Activated CD4-positive, alpha-beta memory T cell treated with anti-CD3 and anti-CD28 coated beads, Interleukin-2, amount 10 ng/mL, durations not matched to agents 7 days and 5 days (primary cell): ENCODE measurements at regions not wholly inside any gene's neighbourhood (a gene's known extent, or its start where the extent isn't known, plus 50 kb on each side); places are given as distances from the start of the nearest gene placed in this dataset.
A peak's percentile ranks its signal among the peaks of the same experiment; 100 is the strongest.

Source experiments
- CTCF ChIA-PET: fragments of 350-600 bp; sonication (Branson Sonifier 250); formaldehyde crosslinking; loops from one replicate; lab custom pipeline; 2021; ENCODE audit warnings: antibody characterized with exemption, inconsistent platforms; lab: Charles Lee
- POLR2A ChIA-PET: fragments of 350-600 bp; sonication (Branson Sonifier 250); formaldehyde crosslinking; loops from one replicate; lab custom pipeline; 2021; ENCODE audit warnings: antibody characterized with exemption; lab: Charles Lee
- DNase-seq: peaks from one replicate; pipeline ENCODE4 v3.0.0-alpha.2; 2020
- H3K27ac Mint-ChIP-seq: one replicate; pipeline ENCODE4 v1.8.0; 2021; ENCODE audit warnings: mild to moderate bottlenecking, mixed read lengths
- H3K27me3 Mint-ChIP-seq: one replicate; pipeline ENCODE4 v1.8.0; 2021; ENCODE audit warnings: mixed read lengths
- H3K36me3 Mint-ChIP-seq: one replicate; pipeline ENCODE4 v1.8.0; 2021; ENCODE audit warnings: low read depth, mixed read lengths
- H3K4me1 Mint-ChIP-seq: one replicate; pipeline ENCODE4 v1.8.0; 2021; ENCODE audit warnings: mixed read lengths
- H3K4me3 Mint-ChIP-seq: one replicate; pipeline ENCODE4 v1.8.0; 2021; ENCODE audit warnings: mild to moderate bottlenecking, mixed read lengths
- H3K9me3 Mint-ChIP-seq: one replicate; pipeline ENCODE4 v1.8.0; 2021; ENCODE audit warnings: mixed read lengths

- DNase-seq: no peak
- peaks cover 7% of the 10 kb centered on the region for H3K27me3 Mint-ChIP-seq
- no peak overlapping the region for H3K27ac Mint-ChIP-seq
- H3K9me3 Mint-ChIP-seq: peaks cover 4% of the 10 kb centered on the region
- POLR2A ChIA-PET: interaction anchor here (1.7 kb wide), 1 partner anchor 40 kb away, joined by 4 read pairs; no protein-coding TSS in a partner anchor
- no peaks in the 10 kb centered on the region for H3K36me3 Mint-ChIP-seq
- H3K4me3 Mint-ChIP-seq: no peak overlapping the region
- CTCF ChIA-PET: no interaction called here
- peaks cover 2% of the 10 kb centered on the region for H3K4me1 Mint-ChIP-seq
Measured at GRCh38 chr2:8352989-8353388, 328.9 kb upstream of the ID2 start.

GRCh38 chr2:8355102-8355859 lies 326.6 kb upstream of the ID2 start:
- Mint-ChIP-seq H3K4me1 (peaks cover 2% of the 10 kb centered on the region), H3K4me3 (no peak overlapping the region), H3K36me3 (no peaks in the 10 kb centered on the region), H3K27me3 (peaks cover 7% of the 10 kb centered on the region), H3K27ac (no peak overlapping the region), H3K9me3 (peaks cover 4% of the 10 kb centered on the region)
- CTCF ChIA-PET: no interaction called here
- POLR2A ChIA-PET: no interaction called here
- DNase-seq: no peak

GRCh38 chr2:8357738-8358518 lies 323.9 kb upstream of the ID2 start:
- POLR2A ChIA-PET: no interaction called here
- H3K27me3 Mint-ChIP-seq: peaks cover 3% of the 10 kb centered on the region
- CTCF ChIA-PET: no interaction called here
- no peak overlapping the region for H3K27ac Mint-ChIP-seq
- peak; percentile 10 for DNase-seq
- no peaks in the 10 kb centered on the region for H3K4me1 Mint-ChIP-seq
- no peak overlapping the region for H3K4me3 Mint-ChIP-seq
- H3K36me3 Mint-ChIP-seq: no peaks in the 10 kb centered on the region
- peaks cover 4% of the 10 kb centered on the region for H3K9me3 Mint-ChIP-seq

- Mint-ChIP-seq H3K27ac (no peak overlapping the region), H3K4me1 (peaks cover 11% of the 10 kb centered on the region), H3K9me3 (no peaks in the 10 kb centered on the region), H3K36me3 (no peaks in the 10 kb centered on the region), H3K27me3 (no peaks in the 10 kb centered on the region), H3K4me3 (no peak overlapping the region)
- ChIA-PET CTCF (no interaction called here), POLR2A (no interaction called here)
- DNase-seq: no peak
Measured at GRCh38 chr2:8361930-8362329, 319.9 kb upstream of the ID2 start.

DNA sequence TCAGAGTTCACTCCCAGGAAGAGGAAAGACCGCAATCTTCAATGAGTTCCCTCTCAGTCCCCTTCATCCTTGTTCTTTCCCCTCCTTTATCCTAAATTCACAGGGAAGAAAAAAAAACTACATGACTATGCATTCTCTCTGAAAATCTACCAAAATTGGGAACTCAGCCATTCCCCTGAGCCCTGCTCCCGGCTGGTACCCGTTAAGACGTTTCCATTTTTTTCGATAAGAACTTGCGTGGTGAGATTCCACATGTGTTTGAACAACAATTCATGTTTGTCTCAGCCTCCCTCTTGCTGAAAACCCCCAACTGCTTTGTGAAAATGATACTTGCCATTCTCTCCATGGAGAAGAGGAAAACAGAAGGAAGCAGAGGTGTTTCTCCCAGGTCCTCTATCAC lies 318.7 kb upstream of the ID2 start:
- H3K27ac Mint-ChIP-seq: no peak overlapping the region
- ChIA-PET POLR2A (no interaction called here), CTCF (no interaction called here)
- no peaks in the 10 kb centered on the region for H3K9me3 Mint-ChIP-seq
- H3K27me3 Mint-ChIP-seq: no peaks in the 10 kb centered on the region
- H3K36me3 Mint-ChIP-seq: no peaks in the 10 kb centered on the region
- H3K4me3 Mint-ChIP-seq: no peak overlapping the region
- peaks cover 11% of the 10 kb centered on the region for H3K4me1 Mint-ChIP-seq
- no peak for DNase-seq

DNA sequence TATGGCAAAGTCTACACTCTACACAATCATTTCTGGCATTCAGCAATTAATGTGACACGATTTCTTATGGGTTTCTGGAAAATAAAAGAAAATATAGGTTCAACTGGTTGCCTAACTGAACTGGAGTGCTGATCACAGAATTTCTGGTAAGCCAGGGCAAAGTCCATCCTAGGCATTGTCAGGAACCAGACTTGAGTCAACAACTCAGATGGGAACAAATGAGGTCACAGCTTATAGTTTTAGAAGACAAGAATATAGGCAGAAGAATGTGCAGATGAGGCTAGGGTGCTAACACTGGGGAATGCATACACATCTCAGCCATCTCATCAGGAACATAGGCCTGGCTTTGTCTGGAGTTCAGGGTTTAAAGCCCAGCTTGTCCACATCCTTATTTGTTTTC lies 317.2 kb upstream of the ID2 start:
- no peak for DNase-seq
- Mint-ChIP-seq H3K36me3 (no peaks in the 10 kb centered on the region), H3K4me1 (peaks cover 11% of the 10 kb centered on the region), H3K4me3 (no peak overlapping the region), H3K9me3 (no peaks in the 10 kb centered on the region), H3K27ac (no peak overlapping the region), H3K27me3 (no peaks in the 10 kb centered on the region)
- CTCF ChIA-PET: no interaction called here
- POLR2A ChIA-PET: no interaction called here

DNA sequence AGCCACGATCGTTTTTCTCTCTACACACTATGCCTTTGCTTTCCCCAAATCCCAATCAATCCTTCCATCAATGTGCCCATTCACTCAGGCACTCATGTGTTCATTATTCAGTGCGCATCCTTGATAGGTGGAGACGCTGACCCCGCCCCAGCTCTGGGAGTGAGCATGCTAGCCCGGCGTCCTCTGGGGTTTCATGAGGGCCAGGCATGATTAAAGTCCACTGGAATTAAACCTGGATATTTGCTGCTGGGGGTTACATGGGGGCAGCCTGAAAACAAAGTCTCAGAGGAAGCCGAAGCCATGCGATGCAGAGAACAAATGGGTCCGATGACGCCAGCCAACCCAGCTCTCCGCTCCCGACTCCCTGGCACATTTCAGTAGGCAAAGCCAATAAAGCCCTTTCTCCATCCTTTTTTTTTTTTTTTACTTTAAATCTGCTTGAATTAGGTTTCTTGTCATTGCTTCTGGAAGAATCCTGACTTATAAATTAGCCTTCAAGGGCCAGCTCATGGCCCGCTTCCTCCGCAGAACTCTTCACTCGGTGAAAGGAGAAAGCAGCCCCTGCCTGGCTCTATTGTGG lies 316.4 kb upstream of the ID2 start:
- CTCF ChIA-PET: no interaction called here
- POLR2A ChIA-PET: no interaction called here
- no peaks in the 10 kb centered on the region for H3K27me3 Mint-ChIP-seq
- no peaks in the 10 kb centered on the region for H3K36me3 Mint-ChIP-seq
- H3K27ac Mint-ChIP-seq: no peak overlapping the region
- DNase-seq: no peak
- peaks cover 11% of the 10 kb centered on the region for H3K4me1 Mint-ChIP-seq
- H3K4me3 Mint-ChIP-seq: no peak overlapping the region
- no peaks in the 10 kb centered on the region for H3K9me3 Mint-ChIP-seq

DNA sequence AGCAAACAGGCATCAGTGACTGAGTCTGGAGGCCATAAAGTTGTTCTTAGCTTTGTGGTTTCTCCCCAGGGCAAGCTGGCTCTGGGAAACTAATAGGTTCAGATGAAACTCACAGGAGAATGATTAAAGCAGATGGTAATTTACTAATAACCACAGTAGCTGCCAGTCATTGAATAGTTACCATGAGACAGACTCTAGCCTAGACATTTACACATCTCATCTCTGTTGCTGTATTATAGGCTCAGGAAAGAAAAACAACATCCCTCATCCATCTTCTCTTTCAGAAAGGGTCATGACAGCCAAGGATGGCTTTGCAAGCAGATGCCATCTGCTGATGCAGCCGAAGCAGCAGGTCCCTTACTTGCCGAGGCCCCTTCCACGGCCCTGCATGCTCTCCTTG lies 314.0 kb upstream of the ID2 start:
- no peak for DNase-seq
- Mint-ChIP-seq H3K9me3 (no peaks in the 10 kb centered on the region), H3K4me1 (peaks cover 11% of the 10 kb centered on the region), H3K36me3 (no peaks in the 10 kb centered on the region), H3K27me3 (peaks cover 2% of the 10 kb centered on the region), H3K27ac (no peak overlapping the region), H3K4me3 (no peak overlapping the region)
- ChIA-PET POLR2A (no interaction called here), CTCF (no interaction called here)

- Mint-ChIP-seq H3K4me3 (no peak overlapping the region), H3K4me1 (peaks cover 8% of the 10 kb centered on the region), H3K36me3 (peaks cover 4% of the 10 kb centered on the region), H3K27ac (no peak overlapping the region), H3K27me3 (peaks cover 2% of the 10 kb centered on the region), H3K9me3 (peaks cover 4% of the 10 kb centered on the region)
- CTCF ChIA-PET: no interaction called here
- DNase-seq: no peak
- POLR2A ChIA-PET: no interaction called here
Measured at GRCh38 chr2:8368463-8368862, 313.4 kb upstream of the ID2 start.

DNA sequence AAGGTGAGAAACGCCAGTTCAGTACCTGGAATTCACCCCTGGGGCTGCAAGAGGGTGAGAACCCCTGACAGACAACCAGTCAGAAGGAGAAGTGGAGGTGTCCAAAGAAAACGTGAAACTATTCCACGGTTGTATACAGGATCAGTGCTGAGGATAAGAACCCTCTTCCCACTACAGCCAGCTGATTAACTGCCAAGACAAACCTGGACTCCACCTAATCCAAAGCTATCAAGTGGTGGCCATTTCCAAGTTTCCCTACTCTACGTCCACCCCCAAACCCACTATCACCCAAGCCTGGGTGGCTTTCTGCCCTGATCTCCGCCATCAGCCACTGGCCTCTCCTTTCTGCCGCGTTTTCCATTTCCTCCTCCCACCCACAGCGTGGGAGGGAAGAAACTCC lies 312.3 kb upstream of the ID2 start:
- Mint-ChIP-seq H3K4me3 (no peak overlapping the region), H3K27me3 (peaks cover 2% of the 10 kb centered on the region)

GRCh38 chr2:8370258-8370802 lies 311.5 kb upstream of the ID2 start:
- Mint-ChIP-seq H3K9me3 (peaks cover 5% of the 10 kb centered on the region), H3K27me3 (peaks cover 2% of the 10 kb centered on the region), H3K4me3 (no peak overlapping the region), H3K4me1 (peaks cover 4% of the 10 kb centered on the region), H3K27ac (no peak overlapping the region), H3K36me3 (peaks cover 5% of the 10 kb centered on the region)
- DNase-seq: no peak
- POLR2A ChIA-PET: no interaction called here
- CTCF ChIA-PET: no interaction called here

More for the DNA sequence above, 312.3 kb upstream of the ID2 start:
- H3K27ac Mint-ChIP-seq: no peak overlapping the region
- peaks cover 4% of the 10 kb centered on the region for H3K4me1 Mint-ChIP-seq
- peaks cover 5% of the 10 kb centered on the region for H3K9me3 Mint-ChIP-seq
- POLR2A ChIA-PET: no interaction called here
- H3K36me3 Mint-ChIP-seq: peaks cover 5% of the 10 kb centered on the region
- CTCF ChIA-PET: no interaction called here
- no peak for DNase-seq

DNA sequence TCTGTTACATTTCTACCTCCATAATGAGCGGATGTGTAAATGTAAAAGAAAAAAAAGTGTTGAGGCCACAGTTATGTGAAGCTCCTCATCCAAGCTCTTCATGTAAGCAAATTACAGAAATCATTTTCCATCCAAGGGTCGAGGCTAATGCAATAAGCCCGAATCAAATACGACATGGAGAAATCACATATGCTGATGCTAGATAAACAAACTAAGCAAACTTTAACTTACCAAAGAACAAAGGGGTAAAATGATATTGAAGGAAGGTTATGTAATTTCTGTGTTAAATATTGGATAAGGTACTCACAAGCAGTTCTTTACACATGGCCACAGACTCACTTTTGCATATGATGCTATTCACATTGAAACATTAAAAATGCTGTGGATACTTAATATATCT lies 310.2 kb upstream of the ID2 start:
- peaks cover 2% of the 10 kb centered on the region for H3K27me3 Mint-ChIP-seq
- no peak for DNase-seq
- no peak overlapping the region for H3K27ac Mint-ChIP-seq
- H3K4me1 Mint-ChIP-seq: peaks cover 3% of the 10 kb centered on the region
- H3K9me3 Mint-ChIP-seq: peaks cover 5% of the 10 kb centered on the region
- ChIA-PET CTCF (no interaction called here), POLR2A (no interaction called here)
- no peak overlapping the region for H3K4me3 Mint-ChIP-seq
- peaks cover 5% of the 10 kb centered on the region for H3K36me3 Mint-ChIP-seq

- H3K4me3 Mint-ChIP-seq: no peak overlapping the region
- H3K4me1 Mint-ChIP-seq: peaks cover 34% of the 10 kb centered on the region
- ChIA-PET POLR2A (no interaction called here), CTCF (no interaction called here)
- no peak overlapping the region for H3K27ac Mint-ChIP-seq
- peaks cover 6% of the 10 kb centered on the region for H3K9me3 Mint-ChIP-seq
- H3K36me3 Mint-ChIP-seq: peaks cover 7% of the 10 kb centered on the region
- peaks cover 2% of the 10 kb centered on the region for H3K27me3 Mint-ChIP-seq
- no peak for DNase-seq
Measured at GRCh38 chr2:8374782-8375181, 307.1 kb upstream of the ID2 start.
